K562 (cell line): ENCODE measurements at regions not wholly inside any gene's neighbourhood (a gene's known extent, or its start where the extent isn't known, plus 50 kb on each side); places are given as distances from the start of the nearest gene placed in this dataset.

ENCODE experiments used
- BCL6 ChIP-seq: fragments of 250-450 bp; sonication (Bioruptor Pico); IDR thresholded peaks from 2 replicates; pipeline ENCODE4 v1.4.0; 2020
- CBFA2T3 ChIP-seq: fragments of 450-650 bp; IDR thresholded peaks from 2 replicates; pipeline ENCODE4 v1.6.1; 2017
- CBFB ChIP-seq: sonication (generic); formaldehyde crosslinking; IDR thresholded peaks from 2 replicates; pipeline ENCODE4 v1.4.0; 2020; ENCODE audit warnings: mild to moderate bottlenecking, missing genetic modification reagents
- CREB1 ChIP-seq, 2 experiments: sonication (generic) in 1 of 2; formaldehyde crosslinking in 1 of 2; IDR thresholded peaks; 2 replicates each; pipeline versions ENCODE4 v1.6.1 to v1.8.0; 2012 to 2022; ENCODE audit warnings: inconsistent platforms in 1 of 2, mild to moderate bottlenecking in 1 of 2, missing genetic modification reagents in 1 of 2, moderate library complexity in 1 of 2
- FIP1L1 ChIP-seq: fragments of 200-400 bp; formaldehyde crosslinking; IDR thresholded peaks from 2 replicates; pipeline ENCODE4 v1.6.1; 2018; ENCODE audit warnings: mild to moderate bottlenecking, low read depth, low read length; ENCODE audit not compliant: poor library complexity, severe bottlenecking
- GATA2 ChIP-seq: sonication (generic); formaldehyde crosslinking; IDR thresholded peaks from 2 replicates; pipeline ENCODE4 v1.4.0; 2020; ENCODE audit warnings: mild to moderate bottlenecking, missing genetic modification reagents
- HMGN3 ChIP-seq: IDR thresholded peaks from 2 replicates; pipeline ENCODE4 v1.6.1; 2011; ENCODE audit warnings: borderline replicate concordance, low read depth, mild to moderate bottlenecking, mixed read lengths, low read length; ENCODE audit not compliant: insufficient read length; ENCODE audit errors: extremely low read depth
- HNRNPUL1 ChIP-seq: fragments of 200-400 bp; formaldehyde crosslinking; IDR thresholded peaks from 2 replicates; pipeline ENCODE4 v1.6.1; 2017; ENCODE audit warnings: low read length
- LCOR ChIP-seq: sonication (generic); formaldehyde crosslinking; IDR thresholded peaks from 2 replicates; pipeline ENCODE4 v1.8.0; 2022; ENCODE audit warnings: mild to moderate bottlenecking, missing genetic modification reagents
- MNT ChIP-seq, 2 experiments: fragments of 450-650 bp; conservative IDR thresholded peaks; 2 replicates each; pipeline ENCODE4 v1.6.1; 2017; ENCODE audit warnings: mild to moderate bottlenecking in 2 of 2, moderate library complexity in 2 of 2
- NR2C2 ChIP-seq, 2 experiments: fragments of 200-800 bp in 1 of 2; sonication (Bioruptor generic) in 1 of 2; sonication (generic) in 1 of 2; formaldehyde crosslinking in 1 of 2; IDR thresholded peaks; 2 replicates each; pipeline versions ENCODE4 v1.6.1 to v1.8.0; 2016 to 2022; ENCODE audit warnings: mild to moderate bottlenecking in 1 of 2, missing compliant biosample characterization in 1 of 2, missing genetic modification characterization in 1 of 2, missing genetic modification reagents in 1 of 2
- SETDB1 ChIP-seq: IDR thresholded peaks from one replicate; pipeline ENCODE4 v1.6.1; 2012; ENCODE audit warnings: low read length, control low read depth, inconsistent platforms
- SMARCE1 ChIP-seq: fragments of 450-650 bp; IDR thresholded peaks from 2 replicates; pipeline ENCODE4 v1.7.1; 2016; ENCODE audit warnings: mild to moderate bottlenecking
- SRSF3 ChIP-seq: fragments of 200-400 bp; formaldehyde crosslinking; IDR thresholded peaks from 2 replicates; pipeline ENCODE4 v1.6.1; 2016; ENCODE audit warnings: mild to moderate bottlenecking, low read length, moderate library complexity; ENCODE audit not compliant: insufficient read depth
- STAT5B ChIP-seq: fragments of 250-450 bp; sonication (Bioruptor Pico); IDR thresholded peaks from 2 replicates; pipeline ENCODE4 v1.8.0; 2021; ENCODE audit warnings: mild to moderate bottlenecking, inconsistent platforms
- TCF7 ChIP-seq: sonication (generic); IDR thresholded peaks from 2 replicates; pipeline ENCODE4 v1.6.1; 2016; ENCODE audit warnings: antibody characterized with exemption, borderline replicate concordance
- ZBTB34 ChIP-seq: fragments of 250-450 bp; sonication (Bioruptor Pico); IDR thresholded peaks from 2 replicates; pipeline ENCODE4 v1.8.0; 2021; ENCODE audit warnings: mild to moderate bottlenecking, moderate library complexity
- ZNF253 ChIP-seq: fragments of 250-450 bp; sonication (Bioruptor Pico); conservative IDR thresholded peaks from 2 replicates; pipeline ENCODE4 v1.6.1; 2021; ENCODE audit warnings: mild to moderate bottlenecking
- ZNF444 ChIP-seq: fragments of 250-450 bp; sonication (Bioruptor Pico); IDR thresholded peaks from 2 replicates; pipeline ENCODE4 v1.4.0; 2020; ENCODE audit warnings: mild to moderate bottlenecking, moderate library complexity
- ZNF445 ChIP-seq: fragments of 250-450 bp; sonication (Bioruptor Pico); IDR thresholded peaks from 2 replicates; pipeline ENCODE4 v1.4.0; 2020; ENCODE audit warnings: low read depth, mild to moderate bottlenecking, moderate library complexity
- TF ChIP-seq, protein P1 (sequence below): conservative IDR thresholded peaks from 2 replicates; pipeline ENCODE4 v1.6.1; 2011; ENCODE audit warnings: low read depth, mild to moderate bottlenecking, low read length; ENCODE audit not compliant: control insufficient read depth
- TF ChIP-seq, protein P2 (sequence below): sonication (generic); formaldehyde crosslinking; IDR thresholded peaks from 2 replicates; pipeline ENCODE4 v1.9.0; 2022; ENCODE audit warnings: mild to moderate bottlenecking, missing genetic modification reagents
- TF ChIP-seq, protein P3 (sequence below): fragments of 450-650 bp; IDR thresholded peaks from 2 replicates; pipeline ENCODE4 v1.6.1; 2016; ENCODE audit warnings: mild to moderate bottlenecking

DNA sequence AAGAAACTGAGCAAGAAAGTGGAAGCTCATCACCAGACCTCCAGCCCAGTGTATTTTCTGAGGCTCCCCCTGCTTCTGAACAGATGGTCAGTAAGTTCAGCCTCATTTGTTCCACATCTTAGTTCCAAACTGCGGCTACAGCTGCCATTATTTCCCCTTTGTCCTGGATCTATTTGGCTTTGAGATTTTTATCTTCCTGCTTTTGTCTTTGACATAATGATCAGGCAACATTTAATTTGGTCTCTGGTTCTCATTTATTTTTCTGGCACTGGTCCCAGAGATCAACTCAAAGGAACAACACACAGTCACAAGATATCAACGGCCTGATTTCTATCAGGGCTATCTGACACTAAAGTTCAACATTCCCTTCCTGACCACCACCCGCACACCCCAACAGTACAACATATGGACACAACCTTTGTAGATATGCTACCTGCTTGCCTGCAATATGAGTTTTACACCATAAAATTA lies 137.5 kb downstream of the FAM76B start (continued):
- TF ChIP-seq, protein P1, sequence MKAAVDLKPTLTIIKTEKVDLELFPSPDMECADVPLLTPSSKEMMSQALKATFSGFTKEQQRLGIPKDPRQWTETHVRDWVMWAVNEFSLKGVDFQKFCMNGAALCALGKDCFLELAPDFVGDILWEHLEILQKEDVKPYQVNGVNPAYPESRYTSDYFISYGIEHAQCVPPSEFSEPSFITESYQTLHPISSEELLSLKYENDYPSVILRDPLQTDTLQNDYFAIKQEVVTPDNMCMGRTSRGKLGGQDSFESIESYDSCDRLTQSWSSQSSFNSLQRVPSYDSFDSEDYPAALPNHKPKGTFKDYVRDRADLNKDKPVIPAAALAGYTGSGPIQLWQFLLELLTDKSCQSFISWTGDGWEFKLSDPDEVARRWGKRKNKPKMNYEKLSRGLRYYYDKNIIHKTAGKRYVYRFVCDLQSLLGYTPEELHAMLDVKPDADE = no peak
- TF ChIP-seq ZNF253 (CRISPR knock-in tag) = no peak
- TF ChIP-seq STAT5B = no peak
- TF ChIP-seq, protein P2, sequence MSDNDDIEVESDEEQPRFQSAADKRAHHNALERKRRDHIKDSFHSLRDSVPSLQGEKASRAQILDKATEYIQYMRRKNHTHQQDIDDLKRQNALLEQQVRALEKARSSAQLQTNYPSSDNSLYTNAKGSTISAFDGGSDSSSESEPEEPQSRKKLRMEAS (CRISPR knock-in tag) = no peak
- no peak for TF ChIP-seq ZBTB34 (CRISPR knock-in tag)
- TF ChIP-seq CBFB (CRISPR knock-in tag) = no peak
- TF ChIP-seq SETDB1 = no peak
- TF ChIP-seq SRSF3 = no peak
- TF ChIP-seq ZNF444 (CRISPR knock-in tag) = no peak
- no peak for TF ChIP-seq HMGN3
- no peak for TF ChIP-seq MNT (conservative IDR thresholded peaks at IDR 0.05)
- TF ChIP-seq, protein P3, sequence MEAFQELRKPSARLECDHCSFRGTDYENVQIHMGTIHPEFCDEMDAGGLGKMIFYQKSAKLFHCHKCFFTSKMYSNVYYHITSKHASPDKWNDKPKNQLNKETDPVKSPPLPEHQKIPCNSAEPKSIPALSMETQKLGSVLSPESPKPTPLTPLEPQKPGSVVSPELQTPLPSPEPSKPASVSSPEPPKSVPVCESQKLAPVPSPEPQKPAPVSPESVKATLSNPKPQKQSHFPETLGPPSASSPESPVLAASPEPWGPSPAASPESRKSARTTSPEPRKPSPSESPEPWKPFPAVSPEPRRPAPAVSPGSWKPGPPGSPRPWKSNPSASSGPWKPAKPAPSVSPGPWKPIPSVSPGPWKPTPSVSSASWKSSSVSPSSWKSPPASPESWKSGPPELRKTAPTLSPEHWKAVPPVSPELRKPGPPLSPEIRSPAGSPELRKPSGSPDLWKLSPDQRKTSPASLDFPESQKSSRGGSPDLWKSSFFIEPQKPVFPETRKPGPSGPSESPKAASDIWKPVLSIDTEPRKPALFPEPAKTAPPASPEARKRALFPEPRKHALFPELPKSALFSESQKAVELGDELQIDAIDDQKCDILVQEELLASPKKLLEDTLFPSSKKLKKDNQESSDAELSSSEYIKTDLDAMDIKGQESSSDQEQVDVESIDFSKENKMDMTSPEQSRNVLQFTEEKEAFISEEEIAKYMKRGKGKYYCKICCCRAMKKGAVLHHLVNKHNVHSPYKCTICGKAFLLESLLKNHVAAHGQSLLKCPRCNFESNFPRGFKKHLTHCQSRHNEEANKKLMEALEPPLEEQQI = 0 out of 2 replicates have a peak, but pooled peaks have one; percentile 30
- no peak for TF ChIP-seq TCF7
- no peak for TF ChIP-seq LCOR (CRISPR knock-in tag)
- TF ChIP-seq SMARCE1 = peak; percentile 80; the same call in 1 of the 2 replicates
- TF ChIP-seq CBFA2T3 = peak; percentile 82
- TF ChIP-seq FIP1L1 = no peak
- TF ChIP-seq HNRNPUL1 = no peak
- no peak for TF ChIP-seq GATA2 (CRISPR knock-in tag)
- no peak for TF ChIP-seq NR2C2 (CRISPR knock-in tag; IDR thresholded peaks at IDR 0.05)
- TF ChIP-seq NR2C2 (tag; IDR thresholded peaks at IDR 0.05) = peak; percentile 49
- TF ChIP-seq CREB1 (IDR thresholded peaks at IDR 0.05) = no peak
- TF ChIP-seq CREB1 (CRISPR knock-in tag; IDR thresholded peaks at IDR 0.05) = no peak
- no peak for TF ChIP-seq BCL6 (CRISPR knock-in tag)
- no peak for TF ChIP-seq ZNF445 (CRISPR knock-in tag)
